Hematopoietic multipotent progenitor cell treated with erythropoietin and hydrocortisone succinate and interleukin-3 and kit ligand, for 8 days (in vitro differentiated cells): ENCODE measurements at regions not wholly inside any gene's neighbourhood (a gene's known extent, or its start where the extent isn't known, plus 50 kb on each side); places are given as distances from the start of the nearest gene placed in this dataset.
A peak's percentile ranks its signal among the peaks of the same experiment; 100 is the strongest.
"Not testable (repeated sequence)": the region's sequence is repeated elsewhere in the genome, so short reads cannot be mapped to it uniquely, and the experiment has no call there.

Source experiments
- DNase-seq: peaks from one replicate; pipeline ENCODE4 v3.0.0-alpha.2; 2015

DNA sequence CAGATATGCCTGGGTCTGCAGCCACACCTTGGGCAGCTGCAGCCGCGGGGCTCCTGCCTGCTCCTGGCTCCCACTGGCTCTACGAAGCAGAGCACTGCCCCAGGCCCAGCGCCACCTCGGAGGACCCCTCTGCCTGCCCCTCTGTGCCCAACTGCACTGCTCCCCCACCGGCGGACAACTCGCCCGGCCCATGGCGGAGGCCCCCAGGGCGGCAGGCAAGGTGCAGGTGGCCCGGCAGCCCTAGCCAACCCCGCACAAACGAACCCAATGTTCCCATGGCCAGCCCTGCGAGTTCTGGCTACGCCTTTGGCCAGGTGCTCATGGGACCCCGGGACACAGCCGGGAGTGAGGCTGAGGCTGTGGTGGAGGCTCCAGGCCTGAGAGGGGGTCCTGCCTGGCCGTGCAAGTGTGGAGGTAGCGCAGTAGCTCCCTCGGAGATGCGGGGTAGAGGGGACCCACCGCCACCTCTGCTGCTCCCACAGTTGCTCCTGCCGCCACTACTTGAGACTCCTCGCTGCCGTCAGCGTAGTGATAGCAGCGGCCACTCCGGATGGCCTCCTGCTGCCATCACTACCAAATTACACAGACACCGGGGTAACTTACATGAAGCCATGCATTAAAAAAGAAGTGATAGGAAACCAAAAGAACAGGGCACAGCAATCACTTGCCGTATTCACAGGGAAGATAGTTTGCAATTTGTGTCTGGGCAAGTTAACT is 97.3 kb upstream of the SP4 start:
- DNase-seq, result no peak

DNA sequence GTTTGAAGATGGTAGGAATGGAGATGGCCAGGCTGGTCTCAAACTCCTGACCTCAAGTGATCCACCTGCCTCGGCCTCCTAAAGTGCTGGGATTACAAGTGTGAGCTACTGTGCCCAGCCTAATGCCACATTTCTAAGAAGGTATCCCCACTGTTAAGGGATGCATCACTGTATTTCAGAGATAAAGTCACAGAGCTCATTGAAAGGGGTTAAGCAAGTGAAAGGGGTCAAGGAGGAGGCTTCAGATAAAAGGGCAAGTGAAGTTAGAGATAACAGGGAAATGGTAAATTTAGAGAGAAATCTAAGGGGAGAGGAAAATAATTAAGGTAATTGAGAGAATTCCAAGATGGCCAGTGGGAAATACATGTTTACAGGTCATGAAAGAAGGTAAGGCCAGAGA is 93.0 kb upstream of the SP4 start:
- peak; percentile 91 for DNase-seq

DNA sequence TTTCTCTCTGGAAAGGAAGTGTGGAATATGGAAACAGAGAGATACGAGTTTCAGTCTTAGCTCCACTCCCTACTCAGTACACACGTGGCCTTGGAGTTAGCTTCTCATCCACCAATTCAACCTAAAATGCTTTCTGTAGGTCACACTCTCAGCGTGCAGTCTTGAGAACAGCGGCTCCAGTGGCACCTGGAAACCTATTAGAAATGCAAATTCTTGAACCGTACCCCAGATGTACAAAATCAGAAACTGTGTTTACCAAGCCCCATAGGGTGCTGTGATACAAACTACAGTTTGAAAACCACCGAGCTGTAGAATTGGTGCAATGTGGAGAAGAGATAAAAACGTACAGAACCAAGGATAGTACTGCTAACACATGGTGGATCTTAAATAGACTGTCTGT is 91.1 kb upstream of the SP4 start:
- no peak for DNase-seq

DNA sequence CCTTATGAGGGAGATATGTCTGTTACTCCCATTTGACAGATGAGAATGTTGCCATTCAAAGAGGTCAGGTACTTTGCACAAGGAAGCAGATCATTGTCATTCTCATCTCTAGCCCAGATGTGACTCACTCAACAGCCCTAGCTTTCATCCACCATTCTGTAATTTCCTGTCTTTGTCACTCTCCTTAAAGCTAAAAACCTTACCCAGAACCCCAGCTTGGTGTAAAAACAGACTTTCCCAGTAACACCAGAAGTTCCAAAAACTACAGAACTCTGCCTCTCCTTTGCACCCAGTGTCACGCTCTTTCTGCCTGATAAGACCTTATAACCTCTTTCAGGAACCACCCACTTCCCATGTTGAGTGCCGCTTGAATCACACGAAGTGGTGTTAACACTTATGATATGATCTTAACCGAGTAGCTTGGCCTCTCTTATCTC is 89.1 kb upstream of the SP4 start:
- peak; percentile 83 for DNase-seq

- not testable (repeated sequence) for DNase-seq
These were observed 83.0 kb upstream of the SP4 start for GRCh38 chr7:21344900-21345299.

- no peak for DNase-seq
These were observed 82.5 kb upstream of the SP4 start for GRCh38 chr7:21345361-21345760.

DNA sequence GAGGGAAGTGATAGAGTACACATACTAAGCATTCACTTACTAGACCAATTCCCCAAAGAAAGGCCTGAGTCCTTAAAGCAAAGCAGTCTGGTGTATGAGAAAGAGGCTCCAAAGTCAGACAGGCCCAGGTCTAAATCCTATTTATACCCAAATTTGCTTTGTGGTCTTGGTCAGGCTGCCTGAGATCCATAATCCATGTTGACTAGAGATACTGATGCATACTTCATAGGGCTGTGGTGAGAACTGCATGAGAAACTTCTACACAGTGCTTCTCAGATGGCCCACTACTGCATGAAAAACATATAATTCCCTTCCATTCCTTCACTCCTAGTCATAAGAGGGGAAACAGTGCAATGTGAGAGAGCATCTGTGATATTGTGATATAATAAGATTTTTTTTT is 81.6 kb upstream of the SP4 start:
- no peak for DNase-seq

DNA sequence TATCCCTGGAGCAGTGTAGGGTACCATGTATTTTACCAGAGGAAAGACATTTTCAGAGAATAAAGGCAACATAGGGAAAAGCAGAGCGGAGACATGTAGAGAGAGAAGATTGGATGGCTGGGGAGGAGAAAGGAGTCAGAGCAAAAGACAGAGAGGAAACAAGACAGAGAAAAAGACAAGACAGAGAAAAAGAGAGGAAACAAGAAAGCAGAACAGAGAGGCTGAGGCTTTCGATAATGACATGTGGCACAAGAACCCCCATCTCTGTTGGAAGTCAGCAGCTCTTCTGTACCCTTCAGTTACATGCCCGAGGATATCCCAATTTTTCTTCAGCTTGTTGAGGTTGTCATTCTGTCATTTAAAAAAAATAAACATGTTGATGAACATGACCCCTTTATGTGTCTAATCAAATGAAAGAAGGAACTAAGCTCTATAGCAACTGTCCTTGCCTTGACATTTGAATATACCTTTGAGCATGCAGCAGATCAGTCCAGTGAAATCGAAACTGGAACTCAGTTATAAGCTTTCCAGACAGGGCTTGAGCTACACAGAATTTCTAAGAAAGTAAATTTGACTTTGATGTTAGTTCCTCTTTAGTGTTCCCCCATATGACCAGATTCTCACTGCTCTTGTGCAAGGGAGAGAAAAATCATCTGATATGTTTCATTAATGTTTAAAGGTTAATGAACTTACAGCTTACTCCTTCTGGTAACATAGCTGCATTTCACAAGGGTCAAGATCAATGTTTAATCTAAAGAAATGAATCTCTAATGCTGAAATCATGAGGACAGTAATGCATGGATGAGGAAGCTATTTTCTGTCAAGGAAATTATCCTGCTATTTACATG is 75.1 kb upstream of the SP4 start:
- DNase-seq, result peak; percentile 43

DNA sequence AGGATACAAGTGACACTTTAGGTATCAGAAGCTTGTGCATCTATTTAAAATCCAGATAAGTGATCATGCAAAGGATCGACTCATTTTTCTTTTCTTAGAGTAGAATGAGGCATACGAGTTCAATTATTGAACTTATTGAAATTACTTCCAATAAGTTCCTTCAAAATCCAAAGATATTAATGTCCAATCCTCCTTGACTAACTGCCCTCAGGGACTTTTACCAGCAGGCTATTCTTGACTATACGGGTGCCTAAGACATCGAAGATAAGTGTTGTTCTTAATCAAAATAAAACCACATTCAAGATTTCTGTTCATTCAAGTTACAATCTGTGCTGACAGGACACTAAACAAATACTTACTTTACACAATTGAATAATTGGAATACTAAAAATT is 74.5 kb upstream of the SP4 start:
- no peak for DNase-seq

- DNase-seq, result no peak
These were observed 73.6 kb upstream of the SP4 start for GRCh38 chr7:21354284-21354683.

DNA sequence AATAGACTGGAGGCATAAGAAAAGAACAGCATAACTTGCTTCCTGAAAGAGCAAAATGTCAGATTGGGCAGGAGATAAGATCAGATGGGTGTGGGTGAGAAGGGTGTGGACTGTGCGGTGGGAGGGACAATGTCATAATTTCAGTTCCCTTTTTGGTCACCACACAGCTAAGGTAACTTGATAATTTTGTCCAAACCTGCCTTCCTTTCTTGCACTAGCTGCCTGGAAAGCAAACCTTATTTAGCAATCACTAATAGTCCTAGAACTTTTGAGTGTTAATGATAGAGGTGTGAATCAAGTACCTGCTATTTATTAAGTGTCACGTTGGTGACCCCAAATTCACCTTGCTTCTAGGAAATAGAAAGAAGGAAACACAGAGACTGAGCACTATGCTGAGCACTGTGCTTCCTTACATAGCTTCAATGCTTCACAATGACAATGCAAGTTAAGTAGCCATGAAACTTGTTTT is 72.4 kb upstream of the SP4 start:
- peak; percentile 81 for DNase-seq

GRCh38 chr7:21356616-21357015 is 71.3 kb upstream of the SP4 start:
- peak; percentile 33 for DNase-seq

DNA sequence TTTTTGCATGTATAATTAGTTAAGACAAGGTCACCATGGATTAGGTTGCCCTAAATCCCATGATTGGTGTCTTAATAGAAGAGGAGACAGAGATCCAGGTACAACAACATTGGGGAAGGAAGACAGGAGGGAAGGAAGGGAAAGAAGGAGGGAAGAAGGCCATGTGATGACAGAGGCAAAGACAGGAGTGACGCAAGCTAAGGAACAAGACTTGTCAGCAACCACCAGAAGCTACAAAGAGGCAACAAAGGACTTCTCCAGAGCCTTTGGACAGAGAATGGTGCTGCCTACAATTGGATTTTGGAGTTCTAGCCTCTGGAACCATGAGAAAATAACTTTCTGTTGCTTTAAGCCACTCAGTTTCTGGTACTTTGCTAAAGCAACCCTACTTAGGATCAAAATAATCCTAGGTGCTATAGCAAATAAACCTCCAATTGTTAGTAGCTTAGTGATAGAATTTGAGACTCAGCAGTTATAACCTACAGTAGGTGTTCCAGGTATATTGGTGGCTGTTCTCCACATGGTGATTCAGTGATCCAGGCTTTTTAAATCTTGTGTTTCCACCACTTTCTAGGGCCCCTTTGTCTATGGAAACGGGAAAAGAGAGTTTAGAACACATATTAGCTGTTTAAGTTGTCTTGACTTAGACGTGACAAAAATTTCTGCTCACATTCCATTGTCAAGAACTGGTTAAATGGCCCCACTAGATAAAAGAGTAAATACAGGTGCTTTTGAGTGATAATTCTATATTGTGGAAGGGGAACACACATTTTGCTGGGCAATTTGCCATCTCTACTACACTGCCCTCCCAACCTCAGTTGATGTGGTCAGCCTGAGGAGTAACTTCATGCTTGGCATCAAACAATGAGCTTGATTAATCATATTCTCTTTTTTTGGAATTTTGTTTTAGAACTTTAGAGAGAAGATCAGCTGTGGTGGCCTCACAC is 70.5 kb upstream of the SP4 start:
- DNase-seq, result peak; percentile 95

GRCh38 chr7:21358648-21359047 is 69.2 kb upstream of the SP4 start:
- DNase-seq, result no peak

- no peak for DNase-seq
These were observed 68.7 kb upstream of the SP4 start for GRCh38 chr7:21359163-21359562.

GRCh38 chr7:21361413-21362125 is 66.3 kb upstream of the SP4 start:
- peak; percentile 58 for DNase-seq

DNA sequence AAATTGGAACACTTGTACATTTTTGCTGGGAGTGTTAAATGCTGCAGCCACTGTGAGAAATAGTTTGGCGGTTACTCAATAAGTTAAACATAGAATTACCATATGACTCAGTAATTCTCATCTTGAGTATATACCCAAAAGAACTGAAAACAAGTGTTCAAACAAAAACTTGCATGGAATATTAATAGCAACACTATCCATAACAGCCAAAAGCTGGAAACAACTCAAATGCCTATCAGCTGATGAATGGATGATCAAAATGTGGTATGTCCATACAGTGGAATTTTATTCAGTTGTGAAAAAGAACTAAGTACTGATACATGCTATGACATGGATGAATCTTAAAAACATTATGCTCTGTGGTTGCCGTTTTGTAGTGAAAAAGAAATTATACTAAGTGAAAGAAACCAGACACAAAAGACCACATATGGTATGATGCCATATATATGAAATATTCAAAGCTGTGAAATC is 63.0 kb upstream of the SP4 start:
- DNase-seq, result no peak

DNA sequence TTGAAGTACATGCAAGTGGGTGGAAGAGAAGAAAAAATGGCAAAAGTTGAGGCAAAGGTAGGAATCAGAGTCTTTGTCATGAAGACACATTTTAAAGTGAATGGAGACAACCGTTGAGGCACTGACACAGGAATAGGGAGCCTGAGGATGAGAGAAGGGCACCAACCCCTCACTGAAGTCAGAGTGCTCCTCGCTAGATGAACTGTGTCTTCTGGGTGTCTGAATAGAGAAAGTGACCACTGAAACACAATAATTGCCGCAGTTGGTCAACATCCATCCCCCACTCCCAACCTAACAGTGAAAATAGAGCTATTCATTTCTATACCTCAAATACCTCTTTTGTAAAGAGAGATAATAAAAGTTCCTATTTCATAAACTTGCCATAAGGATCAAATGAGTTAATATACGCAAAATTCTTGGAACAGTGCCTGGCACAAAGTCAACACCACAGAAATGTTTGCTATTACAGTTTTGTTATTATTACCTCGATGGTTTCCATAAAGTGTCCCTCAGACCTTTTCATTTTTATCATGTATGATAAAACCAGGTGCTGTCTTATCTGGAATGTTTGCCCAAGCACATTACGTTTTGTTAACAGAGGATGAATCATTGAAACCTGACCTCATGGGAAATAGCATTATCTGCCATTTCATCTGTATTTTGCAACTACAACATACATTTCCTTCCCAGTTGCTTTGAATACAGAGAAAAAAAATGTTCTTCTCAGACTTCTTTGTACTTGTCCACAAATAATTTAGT is 61.8 kb upstream of the SP4 start:
- peak; percentile 48 for DNase-seq

- DNase-seq, result no peak
These were observed 60.8 kb upstream of the SP4 start for GRCh38 chr7:21367081-21367480.

GRCh38 chr7:21367537-21367936 is 60.3 kb upstream of the SP4 start:
- DNase-seq, result no peak

- no peak for DNase-seq
These were observed 59.6 kb upstream of the SP4 start for GRCh38 chr7:21368317-21368716.
